Smooth muscle cell (in vitro differentiated cells): ENCODE measurements at regions not wholly inside any gene's neighbourhood (a gene's known extent, or its start where the extent isn't known, plus 50 kb on each side); places are given as distances from the start of the nearest gene placed in this dataset.

ENCODE experiments used
- DNase-seq: peaks from one replicate; lab custom pipeline; 2025; ENCODE audit not compliant: unreplicated experiment; lab: John Stamatoyannopoulos, UW
- H2AFZ ChIP-seq: fragments of 200-600 bp; sonication (generic); 2 replicates; pipeline ENCODE4 v1.6.0; 2016; ENCODE audit warnings: antibody characterized with exemption, low read depth, mild to moderate bottlenecking
- H3F3A ChIP-seq: fragments of 200-600 bp; sonication (generic); 2 replicates; pipeline ENCODE4 v1.6.0; 2017; ENCODE audit warnings: antibody characterized with exemption, low read depth
- H3K27ac ChIP-seq: fragments of 200-600 bp; sonication (generic); 2 replicates; pipeline ENCODE4 v1.5.1; 2016; ENCODE audit warnings: low read depth, mild to moderate bottlenecking
- H3K27me3 ChIP-seq: fragments of 200-600 bp; sonication (generic); 2 replicates; pipeline ENCODE4 v1.6.1; 2016; ENCODE audit warnings: low read depth, mild to moderate bottlenecking
- H3K36me3 ChIP-seq: fragments of 200-600 bp; sonication (generic); 2 replicates; pipeline ENCODE4 v1.5.1; 2016; ENCODE audit warnings: low read depth
- H3K4me1 ChIP-seq: fragments of 200-600 bp; sonication (generic); 2 replicates; pipeline ENCODE4 v1.5.1; 2016; ENCODE audit warnings: low read depth
- H3K4me2 ChIP-seq: fragments of 200-600 bp; sonication (generic); 2 replicates; pipeline ENCODE4 v1.6.0; 2016; ENCODE audit warnings: mild to moderate bottlenecking
- H3K4me3 ChIP-seq: fragments of 200-600 bp; sonication (generic); 2 replicates; pipeline ENCODE4 v1.5.1; 2016; ENCODE audit warnings: mild to moderate bottlenecking
- H3K79me2 ChIP-seq: fragments of 200-600 bp; sonication (generic); 2 replicates; pipeline ENCODE4 v1.6.0; 2016; ENCODE audit warnings: low read depth, mild to moderate bottlenecking
- H3K9ac ChIP-seq: fragments of 200-600 bp; sonication (generic); 2 replicates; pipeline ENCODE4 v1.6.0; 2016; ENCODE audit warnings: low read depth
- H3K9me3 ChIP-seq: fragments of 200-600 bp; sonication (generic); replicated peaks from 2 replicates; pipeline ENCODE4 v1.5.1; 2016; ENCODE audit warnings: low read depth
- H4K20me1 ChIP-seq: fragments of 200-600 bp; sonication (generic); 2 replicates; pipeline ENCODE4 v1.6.0; 2016; ENCODE audit warnings: low read depth
- CTCF ChIP-seq: fragments of 200-600 bp; sonication (generic); IDR thresholded peaks from 2 replicates; pipeline ENCODE4 v1.5.1; 2017; ENCODE audit warnings: borderline replicate concordance, mild to moderate bottlenecking, antibody characterized with exemption; ENCODE audit not compliant: insufficient read depth, poor library complexity, severe bottlenecking
- WGBS: methylation state at CpG from one replicate; pipeline ENCODE4 v1.1.7; 2016; ENCODE audit warnings: low lambda C conversion rate; 5-methylcytosine and 5-hydroxymethylcytosine counted together

- Histone ChIP-seq H3K27ac (no peak overlapping the region), H3K4me1 (no peaks in the 10 kb centered on the region), H3K79me2 (no peaks in the 10 kb centered on the region), H3K4me3 (no peak overlapping the region), H3F3A (no peaks in the 10 kb centered on the region), H4K20me1 (no peaks in the 10 kb centered on the region), H3K36me3 (no peaks in the 10 kb centered on the region), H3K9me3 (no peaks in the 10 kb centered on the region), H3K9ac (no peak overlapping the region), H2AFZ (no peak overlapping the region), H3K27me3 (no peaks in the 10 kb centered on the region), H3K4me2 (no peak overlapping the region)
- no peak for DNase-seq
- no peak for TF ChIP-seq CTCF
- 98% methylated on average over 5 of the region's 5 CpGs for WGBS
These were observed 156.0 kb upstream of the TIAM1 start for GRCh38 chr21:31500071-31500470.

DNA sequence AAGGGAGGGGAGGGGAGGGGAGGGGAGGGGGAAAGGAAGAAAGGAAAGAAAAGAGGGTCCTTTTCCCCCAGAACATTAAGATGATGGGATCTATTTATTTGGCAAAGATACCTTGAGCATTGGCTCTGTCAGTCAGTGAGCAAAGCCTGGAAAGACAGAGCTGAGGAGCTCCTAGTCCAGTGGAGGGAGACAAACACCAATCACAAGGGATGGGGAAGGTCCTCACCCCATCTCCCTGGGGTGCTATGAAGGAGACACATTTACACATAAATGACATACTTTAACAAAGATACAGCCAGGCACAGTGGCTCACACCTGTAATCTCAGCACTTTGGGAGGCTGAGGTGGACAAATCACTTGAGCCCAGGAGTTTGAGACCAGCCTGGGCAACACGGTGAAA lies 154.9 kb upstream of the TIAM1 start:
- no peaks in the 10 kb centered on the region for H3K79me2 ChIP-seq
- H3K4me3 ChIP-seq, result no peak overlapping the region
- no peaks in the 10 kb centered on the region for H3K27me3 ChIP-seq
- no peaks in the 10 kb centered on the region for H3K36me3 ChIP-seq
- TF ChIP-seq CTCF, result no peak
- no peaks in the 10 kb centered on the region for H3K9me3 ChIP-seq
- 42% methylated on average over 1 of the region's 1 CpG for WGBS
- H4K20me1 ChIP-seq, result no peaks in the 10 kb centered on the region
- no peak overlapping the region for H3K9ac ChIP-seq
- DNase-seq, result no peak
- no peak overlapping the region for H3K4me2 ChIP-seq
- no peak overlapping the region for H2AFZ ChIP-seq
- no peaks in the 10 kb centered on the region for H3K4me1 ChIP-seq
- no peaks in the 10 kb centered on the region for H3F3A ChIP-seq
- H3K27ac ChIP-seq, result no peak overlapping the region

DNA sequence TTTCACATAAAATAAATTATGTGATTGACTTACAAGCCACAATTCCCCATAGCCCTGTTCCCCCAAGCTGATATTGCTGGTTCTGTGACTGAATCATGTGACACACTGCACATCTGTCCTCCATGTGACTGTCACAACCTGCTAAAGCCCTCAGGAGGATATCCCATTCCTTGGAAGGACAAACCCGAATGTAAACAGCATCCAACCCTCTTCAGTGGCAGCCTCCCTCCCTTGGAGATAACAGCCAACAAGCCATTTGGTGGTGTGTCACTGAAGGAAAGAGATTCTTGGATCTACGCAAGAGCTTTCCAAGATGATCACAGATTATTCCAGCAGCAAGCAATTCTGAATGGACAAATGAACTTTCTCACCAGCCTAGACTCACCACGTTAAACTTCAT lies 153.9 kb upstream of the TIAM1 start:
- H2AFZ ChIP-seq, result no peak overlapping the region
- no peaks in the 10 kb centered on the region for H3K36me3 ChIP-seq
- no peak overlapping the region for H3K9ac ChIP-seq
- H3K4me1 ChIP-seq, result no peaks in the 10 kb centered on the region
- 69% methylated on average over 3 of the region's 3 CpGs for WGBS
- no peak overlapping the region for H3K4me3 ChIP-seq
- no peak for DNase-seq
- no peaks in the 10 kb centered on the region for H3F3A ChIP-seq
- no peak overlapping the region for H3K4me2 ChIP-seq
- H3K9me3 ChIP-seq, result no peaks in the 10 kb centered on the region
- H3K79me2 ChIP-seq, result no peaks in the 10 kb centered on the region
- H3K27me3 ChIP-seq, result no peaks in the 10 kb centered on the region
- TF ChIP-seq CTCF, result no peak
- no peak overlapping the region for H3K27ac ChIP-seq
- no peaks in the 10 kb centered on the region for H4K20me1 ChIP-seq

- Histone ChIP-seq H3K36me3 (no peaks in the 10 kb centered on the region), H3K9me3 (no peaks in the 10 kb centered on the region), H3K27ac (no peak overlapping the region), H3K27me3 (no peaks in the 10 kb centered on the region), H3F3A (no peaks in the 10 kb centered on the region), H3K4me3 (no peak overlapping the region), H2AFZ (no peak overlapping the region), H3K9ac (no peak overlapping the region), H4K20me1 (no peaks in the 10 kb centered on the region), H3K79me2 (no peaks in the 10 kb centered on the region), H3K4me2 (no peak overlapping the region), H3K4me1 (no peaks in the 10 kb centered on the region)
- WGBS, result 92% methylated on average over 7 of the region's 7 CpGs
- no peak for DNase-seq
- no peak for TF ChIP-seq CTCF
These were observed 149.4 kb upstream of the TIAM1 start for GRCh38 chr21:31493350-31493880.
